ENCODE measurements at regions not wholly inside any gene's neighbourhood (a gene's known extent, or its start where the extent isn't known, plus 50 kb on each side); places are given as distances from the start of the nearest gene placed in this dataset.
A peak's percentile ranks its signal among the peaks of the same experiment; 100 is the strongest.
"Not testable (repeated sequence)": the region's sequence is repeated elsewhere in the genome, so short reads cannot be mapped to it uniquely, and the experiment has no call there.

DNA sequence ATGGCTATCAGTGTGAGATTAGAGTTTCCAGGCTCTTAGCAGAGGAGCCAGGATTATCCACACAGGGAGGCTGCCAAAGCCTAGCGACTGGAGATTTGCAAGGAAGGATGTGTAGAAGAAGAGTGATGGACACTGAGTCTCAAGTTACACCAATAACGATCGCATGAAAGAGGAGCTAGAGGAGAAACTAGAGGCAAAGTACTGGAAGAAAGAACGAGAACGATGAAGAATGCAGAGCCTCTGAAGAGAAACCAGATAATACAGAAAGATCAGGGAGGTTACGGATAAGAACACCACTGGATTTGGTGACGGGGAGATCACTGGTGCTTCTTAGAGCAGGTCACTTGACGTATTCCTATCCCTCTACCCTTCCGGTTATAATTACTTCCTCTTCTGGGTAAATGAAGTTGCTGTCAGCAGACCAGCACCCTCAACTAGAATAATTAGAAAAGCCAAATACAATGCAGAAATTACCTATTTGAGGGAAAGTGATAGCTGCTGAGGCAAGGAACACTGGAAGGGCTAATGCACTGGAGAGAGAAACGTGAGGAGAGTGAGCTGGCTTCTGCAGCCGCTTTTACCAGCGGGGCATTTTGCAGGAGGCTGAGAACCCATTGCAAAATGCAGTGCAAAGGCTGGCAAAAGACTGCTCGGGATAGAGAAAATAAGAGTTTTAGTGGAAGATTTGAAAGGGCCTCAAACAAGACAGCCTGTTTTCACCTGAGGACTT is 93.1 kb upstream of the HIF1A start:
- DNase-seq = no peak

- peak; percentile 85 for DNase-seq
These were observed 92.6 kb upstream of the HIF1A start for GRCh38 chr14:61602733-61603077.

DNA sequence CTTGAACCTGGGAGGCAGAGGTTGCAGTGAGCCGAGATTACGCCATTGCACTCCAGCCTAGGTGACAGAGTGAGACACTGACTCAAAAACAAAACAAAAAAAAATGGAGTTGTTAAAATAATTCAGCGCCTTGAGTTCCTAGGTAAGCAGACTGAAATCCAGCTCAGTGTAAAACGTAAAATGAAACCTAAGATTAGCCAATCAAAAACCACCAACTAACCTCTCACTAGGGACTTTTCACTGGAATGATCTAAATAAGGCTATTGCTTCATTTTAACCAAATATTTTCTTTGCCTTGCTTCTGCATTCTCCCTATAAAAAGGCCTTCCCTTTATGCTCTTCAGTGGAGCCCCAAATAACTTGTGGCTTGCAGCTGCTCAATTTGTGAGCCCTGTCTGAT is 91.6 kb upstream of the HIF1A start:
- no peak for DNase-seq

DNA sequence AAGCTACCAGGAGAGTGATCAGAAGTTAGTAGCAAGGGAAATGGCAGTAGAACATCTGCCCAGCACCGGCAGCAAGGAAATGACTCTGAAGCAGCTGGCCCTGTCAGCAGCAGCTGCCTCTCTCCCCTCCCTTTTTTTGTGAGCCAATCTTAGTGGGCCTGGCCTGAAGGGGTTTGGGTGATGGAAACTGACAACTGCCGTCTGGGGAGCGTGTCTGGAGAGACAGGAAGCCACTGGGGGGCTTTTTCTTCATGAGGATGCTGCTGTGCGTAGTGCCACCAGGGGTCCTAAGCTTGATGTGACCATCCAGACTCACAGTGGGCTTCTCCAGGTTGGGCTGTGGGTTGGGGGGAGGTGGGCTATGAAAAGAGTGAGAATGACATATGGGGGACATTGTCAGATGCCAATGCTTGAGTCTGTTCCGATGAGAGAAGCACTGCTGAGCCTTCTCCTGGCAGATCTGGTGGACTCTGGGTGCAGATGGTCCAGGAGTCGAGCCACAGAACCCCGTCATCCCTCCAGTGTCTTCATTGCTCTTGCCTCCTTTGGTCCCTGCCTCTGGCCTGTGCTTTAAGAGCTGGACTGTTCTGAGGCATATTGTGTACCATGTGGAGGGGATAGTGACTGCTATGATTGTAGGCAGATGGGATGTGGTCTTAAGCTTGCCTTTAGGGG is 87.6 kb upstream of the HIF1A start:
- peak; percentile 93 for DNase-seq

GRCh38 chr14:61608245-61609165 is 86.8 kb upstream of the HIF1A start:
- peak; percentile 99 for DNase-seq

- DNase-seq = peak; percentile 91
These were observed 86.0 kb upstream of the HIF1A start for GRCh38 chr14:61609191-61609843.

GRCh38 chr14:61609884-61610283 is 85.4 kb upstream of the HIF1A start:
- no peak for DNase-seq

- DNase-seq = no peak
These were observed 84.4 kb upstream of the HIF1A start for GRCh38 chr14:61610900-61611299.

DNA sequence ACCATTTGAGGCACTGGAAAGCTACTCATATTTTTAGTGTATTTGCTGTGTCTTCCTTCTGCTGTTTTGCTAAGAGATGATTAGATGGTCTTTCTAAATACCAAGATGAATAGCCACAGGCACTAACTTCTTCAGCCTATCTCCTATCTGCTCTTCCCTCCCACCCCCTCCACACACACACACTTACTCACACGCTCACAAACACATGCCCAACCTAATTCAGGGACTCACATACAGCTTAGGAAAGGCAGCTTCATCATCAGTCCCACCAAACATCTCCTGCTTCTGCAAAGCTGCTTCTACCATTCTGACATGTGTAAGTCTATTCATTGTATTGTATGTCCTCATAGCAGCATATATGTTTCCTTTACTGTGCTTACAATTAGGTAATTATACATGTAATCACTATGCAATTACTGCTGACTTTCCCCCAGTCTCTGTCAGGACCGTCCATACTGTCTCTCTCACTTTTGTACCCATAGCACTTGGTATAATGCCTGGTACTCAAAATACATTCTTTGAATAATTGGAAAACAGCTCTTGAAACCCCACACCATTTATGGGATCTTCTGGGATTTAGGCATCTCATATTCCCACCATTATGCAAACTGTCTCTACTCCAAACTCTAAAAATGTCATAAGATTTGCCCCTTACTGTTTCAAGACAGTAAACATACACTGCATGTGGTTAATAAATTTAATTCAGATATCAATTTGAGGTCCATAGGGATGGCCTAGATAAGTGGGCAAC is 83.3 kb upstream of the HIF1A start:
- no peak for DNase-seq

- DNase-seq = not testable (repeated sequence)
These were observed 82.3 kb upstream of the HIF1A start for GRCh38 chr14:61613006-61613405.

- no peak for DNase-seq
These were observed 80.6 kb upstream of the HIF1A start for GRCh38 chr14:61614693-61615092.

GRCh38 chr14:61615743-61616523 is 79.4 kb upstream of the HIF1A start:
- peak; percentile 42 for DNase-seq

DNA sequence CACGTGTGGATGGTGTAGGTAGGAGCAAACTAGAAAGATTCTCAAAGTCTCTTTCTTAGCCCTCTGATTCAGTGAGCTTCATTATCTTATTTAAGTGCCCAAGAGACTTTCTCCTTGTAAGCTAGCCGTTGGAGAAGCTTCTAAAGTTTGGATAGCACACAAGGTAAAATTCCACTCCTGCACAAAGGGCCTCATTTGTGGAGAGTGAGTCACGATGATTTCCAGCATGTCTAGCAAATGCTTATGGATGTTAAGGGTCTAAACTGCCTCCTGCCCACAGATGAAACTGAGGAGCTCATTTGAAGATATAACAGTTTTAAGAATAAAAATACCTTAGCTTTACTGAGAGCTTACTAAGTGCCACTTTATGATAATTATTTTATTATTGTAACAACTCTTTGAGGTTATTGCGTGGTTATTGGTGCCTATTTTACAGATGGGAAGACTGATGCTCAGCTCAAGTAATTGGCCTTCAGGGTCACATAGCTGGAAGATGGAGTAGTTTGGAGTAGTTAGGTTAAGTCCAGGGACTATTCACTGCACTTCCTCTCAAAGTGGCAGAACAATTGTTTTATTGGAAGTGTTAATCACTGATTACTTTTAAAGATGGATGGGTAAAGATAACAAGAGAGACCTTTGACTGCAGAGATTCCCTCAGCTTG is 78.7 kb upstream of the HIF1A start:
- DNase-seq = no peak

DNA sequence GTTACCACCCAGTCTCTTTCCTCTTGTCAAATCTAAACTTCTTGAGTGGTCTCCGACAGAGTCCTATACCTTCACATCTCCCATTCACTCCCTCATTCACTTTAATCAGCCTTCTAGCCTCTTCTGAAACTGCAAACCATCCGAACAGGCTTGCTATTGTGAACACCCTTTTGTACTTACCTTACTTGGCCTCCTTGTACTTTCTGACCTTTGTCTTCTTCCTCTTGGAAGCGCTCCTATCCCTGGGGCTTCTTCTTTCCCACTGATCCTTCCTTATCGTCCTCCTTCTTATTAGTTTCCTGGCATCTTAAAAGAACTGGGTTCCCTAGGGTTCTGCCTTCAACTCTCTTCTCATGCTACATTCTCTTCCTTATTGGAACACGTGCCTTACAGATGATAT is 76.9 kb upstream of the HIF1A start:
- no peak for DNase-seq

DNA sequence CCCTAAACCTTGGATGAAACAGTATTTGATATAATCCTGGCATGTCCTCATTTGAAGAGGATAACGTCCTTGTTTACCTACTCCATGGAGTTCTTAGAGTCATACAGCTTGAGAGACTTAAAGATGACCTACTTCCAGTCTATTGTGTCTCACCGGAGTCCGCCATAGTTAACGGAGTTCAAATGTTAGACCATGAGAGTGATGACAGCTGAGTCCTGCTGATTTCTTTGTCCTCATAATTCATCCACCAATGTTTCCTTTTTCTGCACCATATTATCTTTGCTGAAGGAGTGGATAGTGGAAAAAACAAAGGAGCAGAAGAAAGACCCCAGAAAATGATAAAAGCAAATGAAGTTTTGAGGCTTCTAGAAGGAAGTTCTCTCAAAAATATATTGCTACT is 75.8 kb upstream of the HIF1A start:
- peak; percentile 50 for DNase-seq

DNA sequence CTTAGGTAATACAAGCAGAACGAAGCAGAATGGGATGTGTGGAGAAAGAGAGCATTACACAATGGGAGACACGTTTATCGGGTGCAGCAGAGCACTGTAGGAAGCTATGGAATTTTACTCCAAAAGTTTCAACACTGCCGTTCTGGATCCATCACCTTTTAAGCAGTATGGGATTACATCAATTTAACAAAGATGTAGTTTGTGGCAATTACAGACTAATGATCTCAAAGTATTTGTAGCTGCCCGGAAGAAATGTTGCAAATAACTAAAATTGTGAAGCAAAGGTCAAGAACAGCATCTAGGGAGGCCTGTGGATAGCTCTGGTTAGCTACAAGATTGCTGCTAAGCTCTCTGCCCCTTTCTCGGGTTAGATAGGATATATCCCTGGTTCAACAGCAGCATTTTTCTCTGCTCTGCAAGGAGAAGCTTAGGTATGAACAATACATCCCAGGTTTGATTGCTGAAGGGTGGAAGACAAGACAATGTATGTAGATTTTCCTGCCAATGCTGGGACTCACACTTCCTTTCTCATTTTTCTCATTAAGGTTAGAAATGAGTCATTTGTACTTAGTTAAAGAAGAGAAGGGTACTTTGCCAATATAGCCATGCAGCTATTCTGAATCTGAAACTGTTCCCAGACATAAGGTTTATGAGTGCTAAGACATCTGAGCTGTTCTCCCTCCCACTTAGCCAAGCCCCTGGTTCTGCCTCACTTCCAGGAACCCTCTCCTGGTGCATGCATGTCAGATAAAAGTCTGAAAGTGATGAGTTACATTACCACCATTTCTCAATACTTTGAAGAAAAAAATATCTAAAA is 75.0 kb upstream of the HIF1A start:
- no peak for DNase-seq

GRCh38 chr14:61621444-61621843 is 73.9 kb upstream of the HIF1A start:
- no peak for DNase-seq

DNA sequence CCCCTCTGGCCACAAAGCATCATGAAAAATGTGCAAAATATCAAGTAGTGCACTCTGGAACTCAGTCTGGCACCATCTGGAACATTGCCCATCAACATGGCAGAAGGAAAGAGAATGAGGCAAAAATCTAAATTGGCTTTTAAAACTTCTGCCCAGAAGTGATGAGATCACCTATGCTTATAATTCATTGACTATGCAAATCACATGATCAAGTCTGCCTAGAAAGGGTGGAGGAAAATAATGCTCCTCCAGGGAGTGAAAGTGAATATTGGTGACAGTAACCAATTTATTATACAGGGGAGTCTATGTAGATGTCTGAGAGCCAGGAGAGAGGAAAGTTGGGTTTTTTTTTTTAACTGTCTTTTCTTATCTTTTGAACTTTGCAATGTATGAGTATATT is 73.3 kb upstream of the HIF1A start:
- DNase-seq = no peak

DNA sequence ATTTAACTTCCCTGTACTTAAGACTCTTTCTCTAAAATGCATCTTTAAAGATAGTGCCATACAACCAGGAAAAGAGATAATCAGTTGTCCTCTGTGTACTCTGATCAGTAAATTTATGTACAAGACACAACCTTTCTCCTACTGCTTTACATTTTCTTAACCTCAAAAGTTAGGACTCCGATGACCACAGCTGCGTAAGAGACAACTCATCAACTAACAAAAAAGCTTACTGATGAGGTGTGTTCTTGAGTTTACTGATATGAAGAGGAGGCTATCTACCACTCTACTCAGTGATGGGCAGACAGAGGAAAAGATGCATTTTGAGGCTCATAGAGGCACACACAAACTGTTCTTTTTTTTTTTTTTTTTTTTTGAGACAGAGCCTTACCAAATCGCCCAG is 71.4 kb upstream of the HIF1A start:
- no peak for DNase-seq

GRCh38 chr14:61625165-61625564 is 70.1 kb upstream of the HIF1A start:
- no peak for DNase-seq

Measured in eye (tissue), 1 donor.